Activated CD8-positive, alpha-beta memory T cell treated with anti-CD3 and anti-CD28 coated beads for 48 hours (primary cell): ENCODE measurements at regions not wholly inside any gene's neighbourhood (a gene's known extent, or its start where the extent isn't known, plus 50 kb on each side); places are given as distances from the start of the nearest gene placed in this dataset.

ENCODE experiments used
- DNase-seq, 3 experiments: peaks; one replicate each; pipeline ENCODE4 v3.0.0-alpha.2; 2020; ENCODE audit warnings: low read depth in 2 of 3, low spot score in 2 of 3

DNA sequence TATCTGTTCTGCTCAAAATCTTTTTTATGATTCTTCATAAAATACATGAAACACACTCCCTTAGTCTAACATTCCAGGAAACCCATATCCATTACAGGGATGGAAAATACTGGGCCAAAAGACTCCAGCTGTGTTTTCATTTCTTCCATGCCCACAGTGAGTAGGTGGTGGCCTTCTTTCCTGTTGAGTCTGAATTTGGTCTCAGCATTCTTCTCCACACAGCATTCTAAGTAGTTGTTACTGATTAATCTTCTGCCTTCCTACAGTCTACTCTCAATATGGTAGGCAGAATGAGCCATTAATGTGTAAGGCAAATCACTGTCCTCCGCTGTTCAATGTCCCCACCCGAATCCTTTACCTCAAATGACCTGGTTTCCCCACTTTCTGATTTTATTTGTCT is 370.6 kb upstream of the RPS6KA3 start:
- DNase-seq: no peak

DNA sequence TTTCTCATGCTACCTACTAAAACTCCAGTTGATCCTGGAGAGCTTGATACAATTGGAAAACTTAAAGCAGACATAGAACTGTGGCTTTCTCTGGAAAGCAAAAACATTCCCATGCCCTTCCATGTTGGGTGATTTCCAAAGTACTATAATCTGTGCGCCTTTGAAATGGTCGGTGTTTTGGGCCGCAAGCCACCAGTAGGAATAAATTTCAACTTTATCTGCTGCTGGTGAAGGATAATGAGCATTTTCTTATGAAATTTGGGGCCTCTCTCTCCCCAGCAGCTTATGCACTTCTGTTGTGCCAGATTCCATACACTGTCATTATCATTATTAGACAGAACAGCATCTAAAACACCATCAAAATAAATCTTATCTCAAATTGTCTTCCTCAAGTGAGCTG is 366.7 kb upstream of the RPS6KA3 start:
- no peak for DNase-seq

DNA sequence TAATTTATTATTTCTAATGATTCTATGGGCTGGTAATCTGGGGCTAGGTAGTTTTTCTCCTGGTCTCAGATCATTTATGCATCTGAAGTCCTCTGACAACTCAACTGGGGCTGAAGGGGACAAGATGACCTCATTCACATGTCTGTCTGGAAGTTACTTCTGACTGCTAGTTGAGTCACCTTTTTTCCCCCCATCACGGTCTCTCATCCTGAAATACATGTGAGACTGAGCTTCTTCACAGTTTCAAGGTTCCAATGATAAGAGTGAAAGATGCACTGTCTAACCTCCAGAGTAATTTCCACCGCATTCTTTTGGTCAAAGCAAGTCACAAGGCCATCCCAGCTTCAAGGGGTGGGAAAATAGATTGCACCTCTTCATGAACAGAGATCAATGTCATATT is 356.7 kb upstream of the RPS6KA3 start:
- DNase-seq: no peak

DNA sequence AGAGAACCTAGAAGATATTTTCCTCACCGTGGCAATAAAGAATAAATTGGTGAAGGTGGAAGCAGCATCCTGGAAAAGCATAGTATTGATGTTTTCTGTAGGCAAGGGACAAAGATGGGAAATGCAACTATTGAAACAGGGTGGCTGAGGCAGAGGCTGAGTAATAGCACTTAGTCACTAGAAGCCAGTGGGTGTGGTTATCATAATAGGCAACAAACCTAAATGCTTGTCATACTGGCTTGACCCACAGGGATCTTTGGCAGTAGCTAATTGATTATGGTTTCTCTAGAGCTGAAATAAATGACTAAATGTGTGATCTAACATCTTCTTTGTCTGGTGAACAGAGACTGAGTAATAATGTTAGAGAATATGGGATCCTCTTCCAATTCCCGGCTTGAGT is 353.6 kb upstream of the RPS6KA3 start:
- DNase-seq: no peak

DNA sequence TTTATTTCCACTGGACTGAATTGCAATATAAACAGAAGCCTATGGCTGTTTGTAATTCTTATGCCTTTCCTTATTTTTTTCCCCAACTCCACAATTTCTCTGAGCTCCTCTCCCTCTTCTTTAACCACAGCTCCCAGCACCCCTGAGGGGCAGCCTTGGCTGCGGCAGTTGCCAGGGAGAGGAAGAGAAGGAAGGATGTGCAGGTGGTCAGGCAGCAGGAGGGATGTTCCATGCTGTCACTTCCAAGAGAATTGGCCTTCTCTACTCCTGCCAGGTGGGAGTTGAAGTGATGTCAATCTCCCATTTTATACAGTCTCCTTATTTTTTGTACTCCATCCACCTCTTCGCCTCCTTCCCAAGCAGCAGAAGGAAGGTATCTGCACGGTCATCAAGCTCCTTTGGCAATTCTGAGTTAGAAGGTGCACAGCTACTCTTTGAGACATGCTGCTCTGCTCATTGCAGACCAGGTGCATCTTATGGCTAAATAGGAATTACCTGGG is 343.3 kb upstream of the RPS6KA3 start:
- no peak for DNase-seq

DNA sequence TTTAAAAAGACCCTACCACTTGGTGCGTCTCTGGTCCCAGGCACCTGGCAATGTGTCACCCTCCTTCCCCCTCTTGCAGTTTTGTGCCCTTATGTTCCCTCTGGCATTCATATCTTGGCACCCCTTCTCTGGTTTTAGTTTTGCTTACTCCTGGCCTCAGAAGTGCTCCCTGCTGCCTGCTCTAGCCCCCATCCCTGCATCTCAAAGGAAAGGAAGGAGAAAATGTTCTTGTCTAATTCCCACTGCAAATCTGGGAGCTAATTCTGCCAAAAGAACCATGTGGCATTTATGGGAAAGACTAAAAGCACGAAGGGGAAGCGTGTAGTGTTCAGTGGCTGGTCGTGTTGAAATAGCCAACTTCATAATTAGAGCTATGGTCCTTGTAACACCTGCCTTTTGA is 340.1 kb upstream of the RPS6KA3 start:
- DNase-seq: no peak

DNA sequence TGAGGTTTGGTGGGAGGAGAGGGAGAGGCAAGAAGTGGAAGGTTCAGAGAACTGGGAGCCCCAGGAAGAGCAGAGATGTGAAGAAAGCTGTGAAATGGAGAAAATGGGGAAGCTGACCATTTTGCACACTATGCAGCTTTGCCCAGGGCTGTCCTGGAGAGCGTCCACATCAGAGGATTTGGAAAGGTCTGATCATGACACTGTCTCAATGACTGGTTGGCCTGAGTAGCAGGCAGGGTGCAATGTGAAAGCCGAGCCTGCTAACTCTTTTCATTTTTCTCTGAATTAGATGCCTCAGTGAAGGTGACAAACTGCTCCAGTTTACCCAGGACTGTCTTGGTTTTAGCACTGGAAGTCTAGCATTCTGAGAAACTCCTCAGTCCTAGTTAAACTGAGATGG is 330.1 kb upstream of the RPS6KA3 start:
- DNase-seq: no peak

DNA sequence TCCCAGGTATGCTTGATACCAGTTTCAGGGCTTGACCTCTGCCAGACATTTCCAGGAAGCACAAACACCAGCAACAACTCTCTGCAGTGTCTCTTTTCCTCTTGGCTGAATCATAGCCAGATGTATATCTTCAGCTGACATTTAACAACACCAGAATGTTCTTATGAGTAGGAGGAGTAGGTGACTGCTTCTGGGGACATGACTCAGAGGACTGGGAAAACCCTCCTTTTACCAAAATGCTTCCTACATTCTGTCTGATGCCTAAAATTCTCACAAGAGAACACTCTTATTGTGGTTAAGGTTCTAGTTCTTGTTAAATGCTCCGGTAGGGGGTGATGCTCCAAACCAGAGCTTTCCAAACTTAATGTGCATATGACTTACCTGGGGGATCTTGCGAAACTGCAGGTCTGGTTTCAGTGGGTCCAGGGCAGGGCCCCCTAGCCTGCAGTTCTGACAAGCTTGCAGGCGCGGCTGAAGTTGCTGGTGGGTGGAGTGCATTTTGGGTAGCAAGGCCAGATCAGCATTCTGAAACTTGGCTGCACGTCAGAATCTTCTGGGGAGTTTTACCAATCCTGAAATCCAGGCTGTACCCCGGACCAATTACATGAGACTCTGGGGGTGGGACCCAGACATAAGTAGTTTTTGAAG is 329.3 kb upstream of the RPS6KA3 start:
- DNase-seq: peak in 2 of 3 experiments; percentile 23 to 31

DNA sequence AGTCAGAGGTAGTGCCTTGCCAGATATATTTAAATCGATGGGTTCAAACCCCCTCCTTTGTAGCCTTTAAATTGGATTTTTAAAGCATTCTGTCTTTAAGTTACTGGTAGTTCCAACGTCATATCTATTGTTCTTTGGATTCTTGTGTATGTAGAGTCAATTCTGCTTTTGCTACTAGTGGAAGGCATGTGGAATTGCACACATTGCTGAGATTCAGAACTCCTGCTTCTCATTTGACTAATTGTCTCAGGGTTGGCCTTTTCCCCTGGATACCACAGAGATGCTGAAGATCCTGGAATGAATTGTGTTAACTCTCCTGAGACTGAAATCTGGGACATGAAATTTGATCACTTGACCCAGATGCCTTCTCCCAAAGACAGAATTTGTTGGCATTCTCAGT is 328.3 kb upstream of the RPS6KA3 start:
- DNase-seq: no peak

DNA sequence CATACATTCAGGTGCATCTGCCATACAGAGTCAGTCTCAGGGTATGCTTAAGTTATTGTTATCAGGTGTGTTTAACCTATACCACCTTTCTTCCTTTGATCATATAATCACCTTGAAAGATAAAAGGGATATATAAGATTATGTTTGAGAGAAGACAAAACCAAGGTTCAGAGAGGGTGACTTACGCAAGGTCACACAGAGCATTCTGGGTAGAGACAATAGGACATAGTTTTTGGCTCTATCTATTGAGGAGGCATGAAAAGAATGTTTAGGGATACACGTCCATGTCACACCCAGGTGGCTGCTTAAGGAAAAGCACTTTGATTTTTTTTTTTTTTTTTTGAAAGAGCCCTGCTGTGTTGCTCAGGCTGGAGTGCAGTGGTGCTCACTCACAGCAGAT is 327.1 kb upstream of the RPS6KA3 start:
- DNase-seq: no peak

DNA sequence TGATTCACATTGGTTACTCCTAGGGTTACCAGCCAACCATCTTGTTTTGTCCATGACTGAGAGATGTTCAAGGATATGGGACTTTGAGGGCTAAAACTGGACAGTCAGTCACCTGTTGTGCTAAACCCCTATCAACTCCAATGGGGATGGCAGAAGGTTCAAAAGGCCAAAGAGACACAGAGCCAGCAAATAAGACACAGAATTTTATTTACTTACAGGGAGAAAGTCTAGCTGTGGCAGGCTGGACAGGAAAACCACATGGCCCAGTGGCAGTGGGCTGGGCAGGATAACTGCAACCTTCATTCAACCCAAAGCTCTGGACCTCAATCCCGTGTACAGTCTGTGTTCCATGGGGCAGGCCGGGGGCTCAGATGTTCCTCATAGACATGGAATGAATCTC is 326.7 kb upstream of the RPS6KA3 start:
- DNase-seq: no peak

DNA sequence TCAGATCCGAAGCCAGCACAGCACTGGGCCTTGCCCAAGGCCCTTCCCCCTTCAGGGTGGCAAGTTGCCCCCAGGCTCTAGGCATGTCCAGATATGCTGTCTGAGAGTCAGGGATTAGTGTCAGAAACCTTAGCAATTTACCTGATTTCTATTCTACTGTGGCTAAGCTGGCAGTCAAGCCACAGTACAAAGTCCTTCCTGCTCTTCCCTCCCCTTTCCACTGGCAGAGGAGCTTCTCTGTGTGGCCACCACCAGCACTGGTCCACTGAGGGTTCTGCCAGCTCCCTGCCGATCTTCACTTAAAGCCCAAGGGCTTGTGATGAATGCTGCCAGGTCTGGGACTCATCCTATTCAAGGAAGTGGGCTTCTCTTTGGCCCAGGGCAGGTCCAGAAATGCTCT is 324.5 kb upstream of the RPS6KA3 start:
- DNase-seq: no peak

DNA sequence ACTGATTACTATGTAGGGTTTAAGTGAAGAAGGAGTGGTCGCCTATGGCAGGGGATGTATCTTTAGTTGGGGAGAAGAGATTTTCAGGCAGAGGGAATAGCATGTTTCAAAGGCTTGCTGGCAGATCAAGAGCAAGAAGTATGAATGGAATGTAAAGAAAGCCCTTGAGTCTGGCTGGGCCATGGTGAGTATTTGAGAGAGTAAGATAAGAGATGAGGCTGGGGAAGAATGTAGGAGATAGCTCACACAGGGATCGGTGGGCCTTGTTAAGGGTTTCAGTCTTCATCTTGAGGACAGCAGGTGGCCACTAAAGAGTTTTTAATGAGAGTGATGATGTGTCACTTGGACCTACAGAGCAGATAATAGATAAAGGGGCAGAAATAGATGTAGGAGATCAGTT is 319.1 kb upstream of the RPS6KA3 start:
- no peak for DNase-seq

DNA sequence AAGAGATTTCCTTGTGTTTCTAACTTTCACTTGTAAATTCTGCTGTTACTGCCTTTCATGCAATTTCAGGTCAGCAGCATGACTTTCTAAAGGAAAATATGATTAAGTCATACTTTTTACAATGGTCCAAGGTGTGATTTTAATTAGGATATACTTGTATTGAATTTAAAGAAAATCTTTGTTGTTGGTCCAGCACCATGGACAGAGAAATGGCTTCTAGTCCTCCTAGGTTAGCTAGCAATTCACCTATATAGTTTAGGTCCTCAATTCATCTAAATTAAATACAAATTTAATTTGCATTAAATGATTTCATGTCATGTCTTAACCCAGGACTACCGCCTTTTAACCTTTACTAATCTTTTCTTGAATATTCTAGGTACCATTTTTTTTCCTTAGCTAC is 304.9 kb upstream of the RPS6KA3 start:
- DNase-seq: no peak

DNA sequence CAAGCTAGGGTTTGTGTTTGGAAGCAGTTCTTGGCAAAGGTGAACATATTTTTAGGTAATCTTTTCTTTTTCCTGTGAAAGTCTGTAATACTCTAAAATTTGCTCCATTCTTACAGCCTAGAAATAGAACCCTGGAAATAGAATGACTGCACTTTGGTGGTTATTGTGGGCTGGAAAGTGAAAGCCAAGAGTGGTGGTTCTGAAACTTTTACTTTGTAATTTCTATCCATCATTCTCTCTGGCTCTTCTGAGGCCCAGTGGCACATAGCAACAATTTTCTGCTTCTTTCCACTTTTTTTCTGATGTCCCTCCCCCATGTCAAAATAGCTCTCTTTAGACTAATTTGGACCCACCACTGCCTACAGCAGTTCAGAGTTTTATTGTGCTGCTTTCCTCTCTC is 300.4 kb upstream of the RPS6KA3 start:
- no peak for DNase-seq

DNA sequence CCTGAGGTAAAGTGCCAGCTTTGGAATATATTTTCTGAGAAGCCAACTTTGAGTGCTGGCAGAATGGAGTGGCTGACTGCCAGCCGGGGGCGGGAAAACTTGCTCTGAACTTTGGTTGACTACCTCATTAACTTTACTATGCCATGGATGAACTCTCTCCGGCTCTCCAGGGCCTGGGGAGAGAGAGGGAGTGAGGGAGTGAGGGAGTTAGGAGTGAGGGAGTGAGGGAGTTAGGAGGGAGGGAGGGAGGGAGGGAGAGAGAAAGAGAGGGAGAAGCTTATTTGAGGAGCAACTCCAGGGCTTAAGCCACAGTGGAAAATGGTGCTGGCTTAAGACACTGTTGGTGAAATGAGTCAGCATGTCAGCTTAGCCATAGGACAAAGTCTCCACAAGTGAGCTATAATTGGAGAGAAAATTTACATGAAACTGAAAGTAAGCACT is 280.9 kb upstream of the RPS6KA3 start:
- DNase-seq: no peak

DNA sequence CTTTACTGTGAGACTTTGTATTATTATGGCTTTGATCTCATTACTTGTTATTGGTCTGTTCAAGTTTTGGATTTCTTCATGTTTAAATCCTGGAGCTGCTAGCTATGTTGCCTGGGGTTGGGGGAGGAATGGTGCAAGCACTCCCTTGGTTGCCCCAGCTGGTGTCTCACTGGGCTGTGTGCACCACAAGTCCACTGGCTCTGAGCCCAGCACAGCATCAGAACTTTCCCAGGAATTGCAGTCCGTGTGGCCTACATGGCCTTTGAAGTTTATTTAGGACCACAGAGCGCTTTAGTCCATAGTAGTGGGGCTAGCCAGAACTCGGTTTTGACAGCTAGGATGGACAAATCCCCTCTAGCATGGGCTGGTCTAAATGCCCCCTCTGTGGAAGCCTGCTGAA is 278.8 kb upstream of the RPS6KA3 start:
- DNase-seq: no peak

DNA sequence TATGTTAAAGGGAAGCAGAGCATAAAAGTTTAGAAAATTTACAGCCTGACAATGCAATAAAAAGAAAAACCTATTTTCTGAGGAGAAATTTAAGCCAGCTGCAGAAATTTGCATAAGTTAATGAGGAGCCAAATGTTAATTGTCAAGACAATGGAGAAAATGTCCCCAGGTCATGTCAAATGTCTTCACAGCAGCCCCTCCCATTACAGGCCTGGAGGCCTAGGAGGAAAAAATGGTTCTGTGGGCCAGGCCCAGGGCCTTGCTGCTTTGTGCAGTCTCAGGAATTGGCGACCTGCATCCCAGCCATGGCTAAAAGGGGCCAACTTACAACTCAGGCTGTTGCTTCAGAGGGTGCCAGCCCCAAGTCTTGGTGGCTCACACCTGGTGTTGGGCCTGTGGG is 275.4 kb upstream of the RPS6KA3 start:
- DNase-seq: no peak

DNA sequence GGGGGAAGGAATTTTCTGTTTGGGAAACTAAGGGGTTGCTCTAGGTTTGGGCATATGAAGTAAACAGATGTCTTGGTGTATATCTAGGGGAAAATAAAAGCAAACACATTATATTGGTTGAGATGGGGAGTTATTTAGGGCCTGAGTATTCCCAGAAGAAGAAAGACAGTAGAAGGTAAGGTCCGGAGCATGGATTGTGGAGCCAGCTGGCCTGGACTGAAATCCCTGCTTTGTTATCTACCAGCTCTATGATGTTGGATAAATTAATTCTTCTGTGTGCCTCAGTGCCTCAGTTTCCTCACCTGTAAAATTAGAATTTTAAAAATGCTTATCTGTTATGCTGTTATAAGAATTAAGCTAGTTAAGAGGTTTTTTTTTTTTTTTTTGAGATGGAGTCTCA is 272.3 kb upstream of the RPS6KA3 start:
- DNase-seq: no peak

DNA sequence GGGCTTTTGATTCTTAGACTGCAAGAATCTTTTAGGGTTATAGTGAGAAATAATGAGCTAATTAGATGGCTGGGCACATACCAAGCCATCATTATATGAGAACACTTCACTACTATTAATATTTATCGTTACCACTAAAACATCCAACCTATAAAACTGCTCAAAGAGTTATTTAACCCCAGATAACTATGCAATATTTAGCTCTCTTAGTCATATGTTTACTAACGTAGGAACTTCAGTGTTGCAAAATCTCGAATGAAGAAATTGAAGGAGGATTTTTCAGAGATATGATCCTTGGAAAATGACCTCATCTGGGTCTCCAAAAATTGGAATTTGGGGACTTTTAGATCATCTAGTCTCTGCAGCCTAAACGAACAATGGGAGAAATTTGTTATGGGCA is 265.0 kb upstream of the RPS6KA3 start:
- no peak for DNase-seq

DNA sequence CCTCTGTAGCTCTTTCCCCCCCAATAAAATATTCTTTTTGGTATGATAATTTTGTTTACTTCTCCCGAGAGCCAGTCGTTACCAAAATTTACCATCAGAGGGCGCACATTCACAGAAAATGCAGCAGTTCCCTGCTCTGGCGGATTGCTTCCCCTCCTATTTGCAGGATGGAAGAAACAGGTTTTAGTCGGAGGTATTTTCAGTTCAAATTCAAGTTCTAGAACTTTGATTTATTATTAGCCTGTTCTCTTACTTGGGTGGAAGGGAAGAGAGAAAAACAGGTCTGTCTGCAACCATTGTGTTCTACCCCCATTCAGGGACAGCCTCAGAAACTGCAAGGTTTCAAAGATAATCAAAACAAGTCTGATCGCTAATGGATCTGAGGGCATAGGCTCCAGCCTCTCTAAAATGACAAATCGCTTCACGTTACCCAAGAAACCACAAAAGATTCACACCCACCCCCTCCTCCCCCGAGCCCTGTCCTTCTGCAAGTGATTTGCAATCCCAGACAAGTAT is 263.8 kb upstream of the RPS6KA3 start:
- DNase-seq: peak in 2 of 3 experiments; percentile 19 to 23

DNA sequence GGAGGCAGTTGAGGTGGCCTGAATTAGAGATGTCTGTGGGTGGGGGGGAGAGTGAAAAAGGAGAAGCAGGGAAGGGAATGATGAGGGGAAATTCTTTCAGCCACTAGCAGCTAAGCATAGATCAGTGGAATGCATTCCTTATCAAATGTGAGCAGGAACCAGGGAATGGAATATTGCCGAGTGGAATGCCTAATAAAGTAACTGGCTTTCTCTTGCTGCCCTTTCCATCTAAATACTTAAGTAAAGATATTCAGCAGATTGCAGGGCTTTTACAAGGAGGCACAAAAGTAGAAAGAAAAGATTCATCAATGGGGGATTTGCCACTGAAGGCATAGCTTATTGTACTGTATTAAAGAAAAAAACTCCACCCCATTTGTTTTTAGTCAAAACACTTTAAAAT is 263.0 kb upstream of the RPS6KA3 start:
- no peak for DNase-seq

DNA sequence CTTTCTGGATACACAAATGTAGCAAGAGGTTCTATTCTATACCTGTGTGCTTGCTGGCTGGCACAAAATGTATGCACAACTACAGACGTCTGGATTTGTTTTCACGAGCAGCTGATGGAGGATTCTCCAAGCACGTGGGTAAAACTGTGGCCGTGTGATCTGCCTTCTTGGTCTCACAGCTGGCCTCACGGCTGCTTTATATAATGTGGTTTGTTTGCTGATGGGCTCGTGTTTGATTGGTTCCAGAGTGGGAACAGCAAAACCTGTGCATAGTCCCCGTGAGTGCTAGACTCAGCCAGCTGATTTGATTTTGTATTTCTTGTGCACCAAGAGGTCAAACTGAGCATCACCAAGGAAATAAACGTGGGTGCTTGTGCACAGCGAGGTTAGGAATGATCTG is 262.6 kb upstream of the RPS6KA3 start:
- no peak for DNase-seq
